NCI-H748 treated with DMSO at 0.1 percent for 48 hours (cell line): ENCODE measurements at regions not wholly inside any gene's neighbourhood (a gene's known extent, or its start where the extent isn't known, plus 50 kb on each side); places are given as distances from the start of the nearest gene placed in this dataset.

Experiments used
- DNase-seq: peaks from one replicate; lab custom pipeline; 2025; lab: John Stamatoyannopoulos, UW

DNA sequence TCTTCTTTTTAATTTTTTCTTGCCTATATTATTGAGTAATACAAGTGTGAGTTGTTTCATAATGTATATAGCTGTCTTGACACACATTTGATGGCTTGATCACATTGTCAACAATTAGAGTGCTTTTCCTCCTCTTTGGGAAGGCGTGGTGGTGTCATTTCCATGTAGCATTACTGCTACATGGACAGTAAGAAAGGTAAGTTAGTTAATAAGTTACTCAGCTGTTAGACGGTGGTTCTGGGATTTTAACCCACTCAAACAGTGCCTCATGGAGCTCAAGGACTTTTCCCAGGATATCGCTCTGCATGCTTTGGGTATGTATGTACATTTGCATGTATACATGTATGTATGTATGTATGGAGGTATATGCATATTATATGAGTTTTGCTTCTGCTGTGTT is 94.6 kb downstream of the HAPSTR1 start:
- DNase-seq = no peak

DNA sequence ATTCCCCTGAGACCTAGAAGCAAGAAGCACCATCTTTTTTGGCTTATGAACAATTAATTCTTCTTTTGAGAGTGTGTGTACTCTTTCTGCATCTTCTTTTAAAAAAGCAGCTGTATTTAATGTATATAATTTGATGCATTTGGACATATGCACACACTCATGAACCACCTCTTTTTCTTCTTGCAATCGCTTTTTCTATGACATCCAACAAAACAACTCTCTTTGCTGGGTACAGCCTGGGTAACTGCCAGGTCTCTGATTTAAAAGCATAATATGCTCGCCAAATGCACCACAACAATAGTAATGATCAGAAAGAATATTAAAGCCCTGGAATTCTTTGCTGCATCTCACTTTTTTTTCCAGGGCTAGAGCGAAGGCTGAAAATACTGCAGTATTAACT is 97.3 kb downstream of the HAPSTR1 start:
- no peak for DNase-seq

DNA sequence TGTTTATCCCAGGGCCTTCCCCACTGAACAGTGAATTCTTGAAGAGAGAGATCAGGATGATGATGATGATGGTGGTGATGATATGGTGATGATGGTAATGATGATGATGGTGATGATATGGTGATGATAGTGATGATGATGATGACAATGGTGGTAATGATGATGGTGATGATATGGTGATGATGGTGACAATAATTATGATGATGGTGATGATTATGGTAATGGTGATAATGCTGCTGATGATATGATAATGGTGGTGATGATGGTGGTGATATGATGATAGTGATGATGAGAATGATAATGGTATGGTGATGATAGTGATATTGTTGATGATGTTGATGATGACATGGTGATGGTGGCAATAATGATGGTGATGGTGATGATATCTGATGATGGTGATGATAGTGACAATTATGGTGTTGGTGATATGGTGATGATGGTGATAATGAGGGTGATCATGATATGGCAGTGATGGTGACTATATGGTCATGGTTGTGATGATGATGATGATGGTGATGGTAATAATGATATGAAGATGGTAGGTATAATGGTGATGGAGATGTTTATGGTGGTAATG is 99.9 kb downstream of the HAPSTR1 start:
- DNase-seq = no peak

DNA sequence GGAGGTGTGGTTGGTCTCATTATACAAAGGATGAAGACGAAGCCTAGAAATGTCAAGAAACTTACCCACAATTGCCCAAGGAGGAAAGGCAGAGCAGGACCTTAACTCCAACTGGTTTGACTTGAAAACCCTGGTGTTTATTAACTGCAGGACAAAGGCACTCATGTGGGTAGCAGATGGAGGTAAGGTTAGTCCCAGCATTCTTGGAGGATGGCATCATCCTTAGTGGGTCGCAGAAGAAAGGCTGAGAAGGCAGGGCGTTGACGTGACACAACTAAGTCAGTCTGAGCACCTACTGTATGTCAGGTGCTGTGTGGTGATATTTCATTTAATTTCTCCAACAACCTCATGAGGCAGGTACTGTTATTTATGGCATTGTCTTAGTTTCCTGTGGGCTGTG is 101.3 kb downstream of the HAPSTR1 start:
- DNase-seq = no peak

DNA sequence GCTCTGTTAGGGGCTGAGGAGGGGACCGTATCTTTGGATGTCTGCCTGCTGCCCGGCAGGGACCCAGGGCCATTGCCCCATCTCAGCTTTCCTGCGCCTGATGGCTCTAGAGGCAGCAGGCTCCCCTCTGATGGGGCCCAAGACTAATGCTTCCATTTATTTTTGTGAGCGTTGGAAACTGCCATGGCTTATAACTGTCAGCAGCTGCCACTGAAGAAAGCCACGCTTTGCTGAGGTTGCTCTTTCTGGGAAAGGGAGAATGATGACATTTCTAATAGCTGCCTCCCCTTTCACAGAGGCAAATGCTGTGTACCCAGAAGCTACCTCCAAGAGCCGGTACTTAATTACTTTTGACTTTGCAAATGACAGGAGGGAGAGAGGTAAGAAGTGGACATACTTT is 103.8 kb downstream of the HAPSTR1 start:
- no peak for DNase-seq

DNA sequence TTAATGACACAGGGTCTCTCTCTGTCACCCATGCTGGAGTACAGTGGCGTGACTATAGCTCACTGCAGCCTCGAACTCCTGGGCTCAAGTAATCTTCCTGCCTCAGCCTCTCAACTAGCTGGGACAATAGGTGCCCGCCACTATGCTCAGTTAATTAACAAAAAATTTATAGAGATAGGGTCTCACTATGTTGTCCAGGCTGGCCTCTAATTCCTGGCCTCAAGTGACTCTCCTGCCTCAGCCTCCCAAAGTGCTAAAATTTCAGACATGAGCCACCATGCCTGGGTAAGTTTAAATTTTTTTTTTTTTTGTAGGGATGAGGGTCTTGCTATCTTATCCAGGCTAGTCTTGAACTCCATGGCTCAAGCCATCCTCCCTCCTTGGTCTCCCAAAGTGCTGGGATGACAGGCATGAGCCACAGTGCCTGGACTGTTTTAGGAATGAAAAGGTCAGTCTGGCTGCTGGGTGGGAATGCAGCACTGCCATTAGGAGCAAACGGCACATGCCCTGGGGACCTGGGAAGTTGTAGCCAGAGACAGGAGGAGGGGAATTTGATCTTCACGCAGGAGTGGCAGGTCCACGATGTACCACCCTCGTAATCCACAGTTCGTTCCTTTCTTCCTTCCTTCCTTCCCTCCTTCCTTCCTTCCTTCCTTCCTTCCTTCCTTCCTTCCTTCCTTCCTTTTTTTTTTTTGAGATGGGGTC is 106.7 kb downstream of the HAPSTR1 start:
- DNase-seq = no peak

DNA sequence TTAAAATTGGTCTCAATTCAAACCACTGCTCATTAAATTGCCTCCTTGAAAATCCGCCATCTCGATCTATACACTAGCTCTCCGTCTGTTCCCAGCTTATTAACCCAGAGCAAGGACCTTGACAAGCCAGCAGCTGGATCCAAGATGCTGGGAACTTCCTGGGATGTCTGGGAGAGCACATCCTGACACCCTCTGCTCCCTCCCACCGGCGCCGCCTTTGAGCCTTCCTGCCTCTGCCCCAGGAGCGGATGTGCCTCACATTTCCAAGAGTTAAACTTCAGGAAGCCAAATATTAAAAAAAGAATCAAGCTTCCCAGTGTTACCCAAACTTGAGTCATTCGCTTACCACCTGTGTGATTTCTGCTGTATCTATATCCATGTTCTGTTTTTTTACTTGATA is 107.9 kb downstream of the HAPSTR1 start:
- DNase-seq = no peak

DNA sequence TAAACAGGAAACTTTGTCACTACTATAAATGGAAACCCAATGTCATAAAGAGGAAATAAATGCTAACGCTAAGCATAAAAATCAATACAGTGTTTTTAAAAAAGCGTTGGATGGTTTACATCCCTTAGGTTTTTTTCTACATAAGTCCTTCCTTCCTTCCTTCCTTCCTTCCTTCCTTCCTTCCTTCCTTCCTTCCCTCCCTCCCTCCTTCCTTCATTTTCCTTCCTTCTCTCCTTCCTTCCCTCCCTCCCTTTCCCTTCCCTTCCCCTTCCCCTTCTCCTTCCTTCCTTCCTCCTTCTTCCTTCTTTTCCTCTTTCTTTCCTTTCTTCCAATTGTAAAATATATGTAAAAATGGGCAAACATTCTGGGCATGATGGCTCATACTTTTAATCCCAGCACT is 108.3 kb downstream of the HAPSTR1 start:
- no peak for DNase-seq

DNA sequence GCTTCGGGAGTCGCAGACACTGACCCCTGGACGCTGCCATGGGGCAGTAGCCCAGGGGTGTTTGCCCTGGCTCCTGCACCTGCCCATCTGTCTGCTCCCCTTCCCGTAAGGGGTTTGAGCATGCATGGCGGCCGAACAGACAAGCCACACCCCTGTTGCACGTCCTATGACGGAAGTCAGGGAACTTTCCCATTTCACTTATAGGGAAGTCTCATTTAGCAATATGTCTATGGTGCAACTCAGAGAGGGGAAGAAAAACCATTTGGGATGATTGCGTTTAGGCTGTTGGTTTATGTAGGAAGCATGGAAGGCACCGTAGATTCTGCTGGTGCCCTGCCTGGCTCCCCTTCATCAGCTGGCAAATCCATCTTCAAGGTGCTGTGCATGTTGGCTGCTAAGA is 112.5 kb downstream of the HAPSTR1 start:
- DNase-seq = no peak

DNA sequence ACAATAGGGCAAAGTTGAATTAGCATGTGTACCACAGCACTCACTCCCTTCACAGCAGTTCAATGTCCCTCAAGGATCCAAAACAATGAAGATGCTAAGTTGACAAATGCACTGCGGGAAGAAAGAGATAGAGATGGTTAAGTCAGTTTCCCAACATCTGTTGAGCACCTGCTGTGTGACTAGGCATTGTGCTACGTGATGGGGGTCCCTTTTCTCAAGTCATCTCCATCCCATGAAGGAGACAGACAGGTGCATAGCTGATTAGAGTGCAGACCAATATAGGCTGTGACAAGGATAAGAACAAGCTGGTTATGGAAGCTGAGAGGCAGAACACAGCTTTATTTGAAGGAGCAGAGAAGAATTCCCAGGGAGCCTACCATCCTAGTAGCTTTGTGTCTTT is 114.2 kb downstream of the HAPSTR1 start:
- no peak for DNase-seq

DNA sequence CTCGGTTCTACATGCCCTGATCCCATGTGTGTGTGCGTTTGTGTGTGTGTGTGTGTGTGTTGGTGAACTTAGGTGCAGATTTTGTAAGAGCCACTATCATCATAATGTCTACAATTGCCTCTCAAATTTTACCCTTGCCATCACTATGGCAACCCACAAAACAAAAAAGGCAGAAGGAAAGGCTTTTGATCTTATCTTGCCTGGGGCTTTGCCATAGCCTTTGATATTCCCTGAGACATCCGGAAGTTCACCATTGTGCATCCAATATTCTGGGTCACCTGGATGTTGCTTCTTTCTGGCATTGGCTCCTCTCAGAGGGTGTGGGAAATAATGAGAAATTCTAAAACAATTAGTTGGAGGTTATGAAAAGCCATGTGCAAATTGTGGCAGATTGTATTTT is 114.7 kb downstream of the HAPSTR1 start:
- DNase-seq = no peak

DNA sequence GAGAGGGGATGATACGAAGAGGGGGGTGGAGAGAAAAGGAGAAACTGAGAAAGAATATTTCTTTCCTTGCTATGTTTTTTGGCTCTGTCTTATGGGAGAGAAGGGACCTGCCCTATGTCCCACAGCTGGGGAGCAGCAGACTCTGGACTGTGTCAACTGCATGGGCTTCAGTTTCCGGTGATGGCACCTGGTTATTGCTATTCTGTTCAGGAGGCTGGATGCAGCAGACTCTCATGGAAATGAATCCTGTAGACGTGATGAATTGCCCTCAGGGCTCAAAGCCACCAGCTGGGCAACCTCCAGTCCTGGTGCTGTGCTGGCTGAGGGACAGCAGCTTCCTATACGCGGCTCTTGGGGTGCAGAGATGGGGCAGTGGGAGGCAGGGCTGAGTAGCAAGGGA is 121.2 kb downstream of the HAPSTR1 start:
- no peak for DNase-seq

DNA sequence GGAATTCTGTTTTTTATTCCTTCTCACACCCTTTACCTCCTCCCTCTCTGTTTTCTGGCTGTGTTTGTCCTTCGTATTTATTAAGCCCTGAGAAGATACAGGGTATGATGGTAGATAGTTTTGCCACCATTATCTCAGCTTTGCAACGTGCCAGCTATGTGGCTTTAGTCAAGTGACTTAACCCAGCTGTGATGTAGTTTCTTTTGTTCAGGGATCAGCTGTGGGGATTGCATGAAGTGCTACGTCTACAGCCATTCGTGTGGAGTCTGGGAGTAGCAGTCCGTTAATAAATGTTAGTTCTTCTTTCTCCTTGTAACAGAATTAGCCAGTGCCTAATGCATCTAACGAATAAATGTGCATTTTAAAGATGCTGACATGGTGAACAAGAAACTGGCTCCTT is 128.4 kb downstream of the HAPSTR1 start:
- DNase-seq = no peak

DNA sequence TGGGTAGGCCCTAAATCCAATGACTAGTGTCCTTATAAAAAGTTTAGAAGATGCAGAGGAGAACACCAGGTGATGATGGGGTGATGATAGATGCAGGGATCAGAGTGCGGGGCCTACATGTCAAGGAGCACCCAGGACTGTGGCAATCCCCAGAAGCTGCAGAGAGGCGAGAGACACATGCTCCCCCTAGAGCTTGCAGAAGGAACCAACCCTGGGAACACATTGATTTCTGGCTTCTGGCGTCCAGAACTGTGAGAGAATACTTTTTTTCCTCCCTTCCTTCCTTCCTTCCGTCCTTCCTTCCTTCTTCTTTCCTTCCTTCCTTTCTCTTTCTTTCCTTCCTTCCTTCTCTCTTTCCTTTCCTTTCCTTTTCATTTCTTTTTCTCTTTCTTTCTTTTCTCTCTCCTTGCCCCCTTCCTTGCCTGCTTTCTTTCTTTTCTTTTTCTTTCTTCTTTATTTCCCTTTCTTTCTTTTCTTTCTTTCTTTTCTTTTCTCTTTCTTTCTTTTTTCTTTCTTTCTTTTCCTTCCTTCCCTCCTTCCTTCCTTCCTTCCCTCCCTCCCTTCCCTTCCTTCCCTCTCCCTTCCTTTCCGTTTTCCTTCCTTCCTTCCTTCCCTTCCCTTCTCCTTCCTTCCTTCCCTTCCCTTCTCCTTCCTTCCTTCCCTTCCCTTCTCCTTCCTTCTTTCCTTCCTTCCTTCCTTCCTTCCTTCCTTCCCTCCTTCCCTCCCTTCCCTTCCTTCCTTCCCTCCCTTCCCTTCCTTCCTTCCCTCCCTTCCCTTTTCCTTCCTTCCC is 134.3 kb downstream of the HAPSTR1 start:
- DNase-seq = no peak

DNA sequence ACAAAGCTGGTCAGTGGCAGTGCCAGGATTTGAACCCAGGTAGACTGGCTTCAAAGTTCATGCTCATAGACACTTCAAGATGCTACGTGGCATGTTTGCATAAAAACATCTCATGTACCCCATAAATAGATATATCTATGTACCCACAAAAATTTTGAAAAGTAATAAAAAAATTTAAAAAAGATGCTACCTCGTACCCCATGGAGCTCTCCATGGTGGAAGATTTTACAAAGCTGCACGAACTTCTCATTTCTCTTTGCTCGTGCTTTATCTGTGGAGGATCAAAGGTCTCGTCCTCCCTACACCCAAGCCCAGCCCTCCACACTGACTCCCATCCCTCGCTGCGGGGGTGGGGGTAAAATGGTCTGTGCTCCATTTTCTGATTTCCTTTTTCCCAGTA is 135.5 kb downstream of the HAPSTR1 start:
- no peak for DNase-seq

DNA sequence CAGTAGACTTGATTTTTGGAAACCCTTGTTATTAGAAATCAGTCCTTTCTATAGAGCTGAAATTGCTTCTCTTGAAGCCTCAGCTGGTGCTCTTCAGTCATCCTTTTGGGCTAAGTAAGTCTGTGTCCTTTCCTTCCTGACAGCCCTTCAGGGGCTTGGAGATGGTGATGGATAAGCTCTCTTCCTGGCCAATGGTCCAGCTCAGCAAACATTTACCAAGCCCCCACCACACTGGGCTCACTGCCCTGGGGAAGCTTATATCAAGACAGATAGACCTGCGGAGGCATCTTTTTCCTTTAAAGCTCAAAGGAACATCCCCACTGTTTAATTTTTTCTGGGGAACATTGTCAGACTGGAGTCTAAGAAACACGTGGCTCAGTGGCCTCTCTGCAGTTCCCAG is 139.6 kb downstream of the HAPSTR1 start:
- DNase-seq = no peak

DNA sequence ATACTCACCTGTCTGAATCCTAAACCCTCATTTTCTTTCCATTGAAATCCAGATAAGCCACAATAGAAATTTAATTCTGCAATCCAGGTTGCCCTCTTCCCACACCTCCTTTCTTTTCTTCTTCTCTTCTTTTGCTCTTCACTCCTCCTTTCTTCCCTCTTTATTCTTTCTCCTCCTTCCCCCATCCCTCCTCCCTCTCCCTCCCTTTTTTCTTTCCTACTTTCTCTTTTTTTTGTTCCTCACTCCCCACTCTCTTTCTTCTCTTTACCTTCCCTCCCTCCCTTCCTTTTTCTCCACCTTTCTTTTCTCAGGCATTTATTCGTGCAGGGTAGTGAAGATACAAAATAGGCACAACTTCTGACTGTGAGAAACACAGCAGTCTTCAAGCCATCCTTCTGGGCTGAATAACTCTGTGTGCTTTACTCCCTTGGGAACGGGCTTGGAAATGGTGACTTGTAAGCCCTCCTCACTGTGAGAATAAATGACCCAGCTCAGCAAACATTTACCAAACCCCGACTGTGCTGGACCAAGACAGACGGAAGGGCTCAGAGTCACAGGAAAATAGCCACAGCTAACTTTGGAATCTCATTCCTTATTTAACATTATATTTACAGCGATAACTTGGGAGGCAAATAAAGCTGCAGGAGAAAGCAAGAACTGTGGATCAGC is 140.8 kb downstream of the HAPSTR1 start:
- no peak for DNase-seq

DNA sequence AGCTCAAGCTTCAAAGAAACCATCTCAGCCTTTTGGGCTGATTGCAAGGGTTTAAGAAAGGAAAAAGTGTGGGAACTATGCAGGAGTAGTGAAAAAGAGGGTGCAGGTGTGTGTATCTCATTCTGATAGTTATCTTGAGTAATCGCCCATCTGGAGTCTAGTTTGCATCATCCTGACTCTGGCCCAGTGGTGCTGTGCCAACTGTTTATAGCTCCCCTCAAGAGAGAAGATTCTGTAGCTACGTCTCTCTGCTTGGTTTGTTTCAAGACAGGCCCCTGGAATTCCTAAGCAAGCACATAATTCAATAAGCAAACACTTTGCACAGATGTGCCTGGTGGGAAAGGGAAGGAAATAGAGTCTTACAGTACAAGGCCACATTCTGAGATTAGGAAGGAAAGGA is 144.4 kb downstream of the HAPSTR1 start:
- no peak for DNase-seq

DNA sequence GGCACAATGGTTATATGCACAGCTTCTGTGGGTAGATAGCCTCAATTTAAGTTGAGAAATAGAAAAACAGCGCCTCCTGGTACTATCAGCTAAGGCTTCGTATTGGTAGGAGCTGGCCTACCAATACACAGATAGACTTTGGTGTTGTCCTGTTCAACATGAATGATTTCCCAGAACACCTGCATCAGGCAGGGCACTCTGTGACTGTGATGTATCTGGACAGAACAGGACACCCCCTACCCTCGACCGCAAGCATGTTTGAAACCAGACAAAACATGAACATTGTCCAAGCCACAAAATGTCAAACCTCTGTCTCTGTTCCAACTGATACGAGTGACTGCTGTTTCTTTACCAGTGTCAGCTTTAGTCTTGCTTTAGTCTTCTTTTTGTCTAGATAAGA is 144.9 kb downstream of the HAPSTR1 start:
- DNase-seq = no peak

DNA sequence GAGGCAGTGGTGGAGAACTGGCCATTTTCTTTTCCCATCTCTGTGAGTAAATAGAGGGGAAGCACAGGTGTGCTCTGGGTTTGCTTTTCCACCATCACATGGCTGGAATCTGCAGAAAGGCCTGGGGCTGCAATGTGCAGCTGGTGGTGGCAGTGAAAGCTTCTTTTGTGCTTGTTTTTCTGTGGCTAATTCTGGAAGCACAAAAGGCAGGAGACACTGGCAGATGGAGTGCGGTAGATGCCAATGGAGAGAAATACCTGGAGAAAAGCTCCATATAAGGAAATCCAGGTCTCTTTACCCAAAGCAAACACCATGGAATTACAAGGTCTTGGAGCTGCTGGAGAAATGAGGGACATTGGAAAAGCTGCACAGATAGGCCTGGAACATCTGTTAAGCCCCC is 146.9 kb downstream of the HAPSTR1 start:
- DNase-seq = no peak

DNA sequence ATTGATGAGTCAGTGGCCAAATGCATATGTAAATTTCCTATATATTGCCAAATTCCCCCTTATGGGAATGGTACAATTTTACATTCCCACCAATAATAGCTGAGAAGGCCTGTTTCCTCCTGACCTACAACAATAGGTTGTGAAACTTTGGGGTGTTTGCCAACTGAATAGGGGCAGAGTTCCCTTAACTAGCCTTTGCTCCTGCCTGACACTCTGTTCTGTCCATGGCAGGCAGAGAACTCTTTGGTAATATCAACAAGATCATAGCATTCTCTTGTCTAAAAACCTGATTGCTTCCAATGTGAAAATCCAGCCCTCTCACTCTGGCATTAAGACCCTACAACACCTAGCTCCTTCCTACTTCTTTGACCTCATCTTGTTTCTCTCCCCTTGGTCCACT is 149.7 kb downstream of the HAPSTR1 start:
- no peak for DNase-seq

DNA sequence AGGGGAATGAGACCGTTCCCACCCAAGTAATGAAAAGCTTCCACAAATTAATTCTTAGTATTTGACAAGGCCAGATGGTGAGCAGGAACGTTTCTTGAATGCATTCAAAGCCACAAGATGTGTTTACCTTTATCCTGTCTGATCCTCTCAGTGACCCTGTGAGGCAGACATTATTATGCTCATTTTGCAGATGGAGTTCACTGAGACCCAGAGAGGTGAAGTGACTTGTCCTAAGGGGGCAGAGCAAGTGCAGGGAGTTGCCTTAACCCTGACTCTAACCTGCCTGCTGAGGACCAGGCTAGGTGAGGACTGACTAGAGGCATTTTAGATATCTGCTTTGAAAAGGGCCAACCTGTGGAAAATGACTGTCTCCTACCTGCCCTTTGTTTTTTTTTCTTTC is 156.7 kb downstream of the HAPSTR1 start:
- no peak for DNase-seq

DNA sequence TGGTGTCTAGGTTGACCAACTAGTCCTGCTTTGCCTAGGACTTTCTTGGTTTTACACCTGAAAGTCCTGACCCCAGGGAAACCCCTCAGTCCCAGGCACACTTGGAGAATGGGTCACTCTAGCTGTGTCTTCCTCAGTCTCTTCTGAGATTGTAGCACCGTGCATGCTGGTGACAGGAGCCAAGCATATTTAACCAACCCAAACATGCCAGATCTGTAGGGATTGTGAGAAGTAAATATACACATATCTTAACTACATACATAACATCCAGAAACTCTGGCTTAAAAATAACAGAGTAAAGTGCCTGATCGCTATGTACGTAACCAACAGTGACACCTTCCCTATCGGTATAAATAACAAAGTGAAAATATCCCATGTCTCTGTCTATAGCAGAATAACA is 158.1 kb downstream of the HAPSTR1 start:
- no peak for DNase-seq
